22Rv1 (cell line): ENCODE measurements at regions not wholly inside any gene's neighbourhood (a gene's known extent, or its start where the extent isn't known, plus 50 kb on each side); places are given as distances from the start of the nearest gene placed in this dataset.

ENCODE experiments used
- CTCF ChIP-seq: fragments of 450-650 bp; IDR thresholded peaks from 2 replicates; pipeline ENCODE4 v1.5.1; 2017; ENCODE audit warnings: mild to moderate bottlenecking
- ZFX ChIP-seq: fragments of 450-650 bp; IDR thresholded peaks from 2 replicates; pipeline ENCODE4 v1.6.1; 2017; ENCODE audit warnings: antibody characterized with exemption, borderline replicate concordance

GRCh38 chr12:115267464-115267863 lies 583.5 kb upstream of the TBX3 start:
- TF ChIP-seq CTCF (no peak), ZFX (no peak)
